LNCaP clone FGC (cell line): ENCODE measurements at regions not wholly inside any gene's neighbourhood (a gene's known extent, or its start where the extent isn't known, plus 50 kb on each side); places are given as distances from the start of the nearest gene placed in this dataset.

ENCODE experiments used
- DNase-seq: peaks from one replicate; pipeline ENCODE4 v3.0.0-alpha.2; 2011; ENCODE audit warnings: low read depth
- H3K4me3 ChIP-seq: 2 replicates; pipeline ENCODE4 v1.5.1; 2011; ENCODE audit warnings: mild to moderate bottlenecking, low read depth, low read length, control low read depth
- CTCF ChIP-seq: IDR thresholded peaks from 2 replicates; pipeline ENCODE4 v1.5.1; 2012; ENCODE audit warnings: mild to moderate bottlenecking; ENCODE audit not compliant: control insufficient read depth, insufficient read depth; ENCODE audit errors: extremely low read depth

GRCh38 chr11:19576903-19577302 lies 135.7 kb upstream of the NAV2 start:
- no peak for DNase-seq
- no peak overlapping the region for H3K4me3 ChIP-seq
- TF ChIP-seq CTCF: no peak

- DNase-seq: no peak
- H3K4me3 ChIP-seq: no peak overlapping the region
- TF ChIP-seq CTCF: no peak
These were observed 136.6 kb upstream of the NAV2 start for GRCh38 chr11:19576054-19576453.

GRCh38 chr11:19574916-19575315 lies 137.7 kb upstream of the NAV2 start:
- TF ChIP-seq CTCF: no peak
- DNase-seq: no peak

GRCh38 chr11:19573666-19574065 lies 139.0 kb upstream of the NAV2 start:
- H3K4me3 ChIP-seq: no peak overlapping the region
- no peak for DNase-seq
- TF ChIP-seq CTCF: no peak

More at GRCh38 chr11:19574916-19575315, 137.7 kb upstream of the NAV2 start:
- no peak overlapping the region for H3K4me3 ChIP-seq

GRCh38 chr11:19571906-19572305 lies 140.7 kb upstream of the NAV2 start:
- H3K4me3 ChIP-seq: no peak overlapping the region
- no peak for TF ChIP-seq CTCF
- DNase-seq: no peak

- no peak for DNase-seq
- TF ChIP-seq CTCF: no peak
- H3K4me3 ChIP-seq: no peak overlapping the region
These were observed 141.7 kb upstream of the NAV2 start for GRCh38 chr11:19570889-19571288.

GRCh38 chr11:19567996-19568395 lies 144.6 kb upstream of the NAV2 start:
- DNase-seq: no peak
- no peak overlapping the region for H3K4me3 ChIP-seq
- TF ChIP-seq CTCF: no peak
